Pancreas (tissue), 10 donors: ENCODE measurements at regions not wholly inside any gene's neighbourhood (a gene's known extent, or its start where the extent isn't known, plus 50 kb on each side); places are given as distances from the start of the nearest gene placed in this dataset.

Experiments used
- ATAC-seq, 4 donors: fragments of 200-7000 bp; cut with Tn5 transposase; one replicate each; pipeline versions ENCODE4 v1.8.0 to v1.9.1; 2020; ENCODE audit warnings: mild to moderate bottlenecking in 4 of 4, moderate library complexity in 4 of 4
- DNase-seq, 6 donors: peaks; one replicate each; pipeline ENCODE4 v3.0.0-alpha.2; 2020
- FAIRE-seq: peaks from 2 replicates; lab custom pipeline; 2012; peaks lifted over from hg19 to GRCh38; lab: Jason Lieb, UNC
- H3K27ac ChIP-seq, 4 donors: fragments of 200-600 bp; sonication (generic); 1 replicate in 3 of 4; 2 replicates in 1 of 4; pipeline versions ENCODE4 v1.5.0 to v1.8.0; 2020
- H3K27me3 ChIP-seq, 4 donors: fragments of 200-600 bp; one replicate each; pipeline ENCODE4 v1.8.0; 2021
- H3K36me3 ChIP-seq, 3 donors: fragments of 200-600 bp; sonication (generic) in 1 of 3; one replicate each; pipeline versions ENCODE4 v1.5.0 to v1.8.0; 2020 to 2021
- H3K4me1 ChIP-seq, 3 donors: fragments of 200-600 bp; one replicate each; pipeline ENCODE4 v1.8.0; 2021
- H3K4me3 ChIP-seq, 4 donors: fragments of 200-600 bp; sonication (generic) in 2 of 4; one replicate each; pipeline versions ENCODE4 v1.5.0 to v1.8.0; 2020 to 2021
- H3K9me3 ChIP-seq, 4 donors: fragments of 200-600 bp; one replicate each; pipeline ENCODE4 v1.8.0; 2021
- CTCF ChIP-seq, 4 donors: fragments of 200-600 bp; sonication (generic) in 3 of 4; IDR thresholded peaks; one replicate each; pipeline versions ENCODE4 v1.5.0 to v1.8.0; 2021; ENCODE audit warnings: antibody characterized with exemption in 4 of 4
- WGBS, 2 donors: extraction: QIAGEN DNeasy Blood & Tissue Kit; methylation state at CpG; one replicate each; pipeline ENCODE4 v1.1.7; 2013; 5-methylcytosine and 5-hydroxymethylcytosine counted together
- intact Hi-C, 3 donors: fragments of 100-400 bp; cut with DNase I; formaldehyde crosslinking; loops; one replicate each; pipeline versions ENCODE4 v1.11.1 to v1.14.2; 2022
- donor health status: healthy with polysubstance abuse.
- donor health status: DM: no; HTN: no; CAD: no; lungs with moderate emphysema.
- donor health status: DM: no; HTN: no; CAD: no.
- donor health status: control.
- donor health status: control.
- donor health status: Bipolar disorder and iron deficiency.
- donor health status: DM: yes; HTN: yes; CAD: no.
- donor health status: DM: no; HTN: no; CAD: no.
- donor health status: DM: no; HTN: no; CAD: no.
- donor health status: DM: yes; HTN: yes; CAD: no.

GRCh38 chr11:104546501-104546900 is 351.8 kb downstream of the CASP12 start:
- ATAC-seq: no peak
- no peaks in the 10 kb centered on the region for H3K9me3 ChIP-seq
- peaks cover 0 to 5% (median 0%) of the 10 kb centered on the region in 3 donors for H3K4me1 ChIP-seq
- H3K4me3 ChIP-seq: no peak overlapping the region
- intact Hi-C loops: no loop called here
- no peaks in the 10 kb centered on the region for H3K36me3 ChIP-seq
- WGBS, 2 donors: 93 to 94% methylated on average over 2 of the region's 2 CpGs
- no peak for FAIRE-seq
- no peak overlapping the region for H3K27ac ChIP-seq
- no peak for TF ChIP-seq CTCF (IDR thresholded peaks at IDR 0.05)
- DNase-seq: no peak
- no peaks in the 10 kb centered on the region for H3K27me3 ChIP-seq

- no peaks in the 10 kb centered on the region for H3K9me3 ChIP-seq
- no peak for TF ChIP-seq CTCF (IDR thresholded peaks at IDR 0.05)
- intact Hi-C loops: no loop called here
- no peak overlapping the region for H3K27ac ChIP-seq
- ATAC-seq: peak in 1 of 4 donors; percentile 30
- H3K4me3 ChIP-seq: no peak overlapping the region
- FAIRE-seq: no peak
- DNase-seq: no peak
- no peaks in the 10 kb centered on the region for H3K27me3 ChIP-seq
- H3K4me1 ChIP-seq: peaks cover 0 to 11% (median 4%) of the 10 kb centered on the region in 3 donors
- WGBS, 2 donors: 59 to 76% methylated on average over 1 of the region's 1 CpG
- H3K36me3 ChIP-seq: no peaks in the 10 kb centered on the region
Observed at GRCh38 chr11:104541701-104542100, 356.6 kb downstream of the CASP12 start.

GRCh38 chr11:104538313-104538712 is 359.9 kb downstream of the CASP12 start:
- intact Hi-C loops: no loop called here
- no peak overlapping the region for H3K4me3 ChIP-seq
- FAIRE-seq (no peak), DNase-seq (no peak), ATAC-seq (no peak)
- no peak for TF ChIP-seq CTCF (IDR thresholded peaks at IDR 0.05)
- WGBS, 2 donors: 89 to 93% methylated on average over 1 of the region's 1 CpG
- peaks cover 0 to 5% (median 0%) of the 10 kb centered on the region in 4 donors for H3K27me3 ChIP-seq
- no peaks in the 10 kb centered on the region for H3K9me3 ChIP-seq
- no peaks in the 10 kb centered on the region for H3K36me3 ChIP-seq
- peaks cover 0 to 11% (median 4%) of the 10 kb centered on the region in 3 donors for H3K4me1 ChIP-seq
- no peak overlapping the region for H3K27ac ChIP-seq

GRCh38 chr11:104534278-104534677 is 364.0 kb downstream of the CASP12 start:
- ATAC-seq: no peak

More at GRCh38 chr11:104534278-104534677, 364.0 kb downstream of the CASP12 start:
- H3K36me3 ChIP-seq: no peaks in the 10 kb centered on the region
- FAIRE-seq (no peak), DNase-seq (no peak)
- H3K27ac ChIP-seq: no peak overlapping the region
- H3K4me3 ChIP-seq: no peak overlapping the region
- H3K9me3 ChIP-seq: no peaks in the 10 kb centered on the region
- H3K4me1 ChIP-seq: no peaks in the 10 kb centered on the region
- H3K27me3 ChIP-seq: peaks cover 0 to 5% (median 0%) of the 10 kb centered on the region in 4 donors
- no peak for TF ChIP-seq CTCF (IDR thresholded peaks at IDR 0.05)
- intact Hi-C loops: no loop called here
- 84 to 90% methylated on average over 2 of the region's 2 CpGs for WGBS, 2 donors
